HEK293 (cell line): ENCODE measurements at regions not wholly inside any gene's neighbourhood (a gene's known extent, or its start where the extent isn't known, plus 50 kb on each side); places are given as distances from the start of the nearest gene placed in this dataset.

Experiments used
- CTCF ChIA-PET: fragments of 350-600 bp; formaldehyde crosslinking; extraction: SDS; loops from one replicate; lab custom pipeline; 2021; ENCODE audit warnings: antibody characterized with exemption; lab: Yijun Ruan, JAX
- POLR2A ChIA-PET: fragments of 300-600 bp; formaldehyde crosslinking; extraction: SDS; loops from one replicate; lab custom pipeline; 2020; ENCODE audit warnings: antibody characterized with exemption, inconsistent platforms; lab: Yijun Ruan, JAX
- H3K27ac ChIP-seq: fragments of 200-500 bp; sonication (Bioruptor generic); 2 replicates; pipeline ENCODE4 v1.5.1; 2014; ENCODE audit warnings: low read depth, low read length, control low read depth, inconsistent platforms; ENCODE audit errors: extremely low read depth
- H3K36me3 ChIP-seq, 2 experiments: fragments of 200-500 bp in 1 of 2; sonication (Bioruptor generic) in 1 of 2; 1 replicate in 1 of 2; 2 replicates in 1 of 2; pipeline ENCODE4 v1.5.1; 2014 to 2017; ENCODE audit warnings: inconsistent platforms in 2 of 2, low read length in 2 of 2; ENCODE audit not compliant: control insufficient read depth in 2 of 2, insufficient read depth in 1 of 2
- H3K4me1 ChIP-seq: fragments of 200-500 bp; sonication (Bioruptor generic); 2 replicates; pipeline ENCODE4 v1.5.1; 2014; ENCODE audit warnings: mild to moderate bottlenecking, low read length, inconsistent platforms; ENCODE audit not compliant: control insufficient read depth, insufficient read depth
- H3K4me3 ChIP-seq: 2 replicates; pipeline ENCODE4 v1.5.1; 2011; ENCODE audit warnings: low read depth, mild to moderate bottlenecking, control low read depth, low read length, moderate library complexity
- H3K9me3 ChIP-seq: fragments of 200-500 bp; sonication (Bioruptor generic); 2 replicates; pipeline ENCODE4 v1.5.1; 2014; ENCODE audit warnings: low read depth, low read length, inconsistent platforms; ENCODE audit not compliant: control insufficient read depth, insufficient read depth
- EGR2 ChIP-seq: fragments of 450-650 bp; formaldehyde crosslinking; IDR thresholded peaks from 2 replicates; pipeline ENCODE4 v1.5.1; 2016; ENCODE audit warnings: low read depth, missing biosample characterization, missing genetic modification characterization
- GFI1B ChIP-seq: fragments of 450-650 bp; formaldehyde crosslinking; IDR thresholded peaks from 2 replicates; pipeline ENCODE4 v1.5.1; 2016; ENCODE audit warnings: missing biosample characterization, missing genetic modification characterization
- GLIS1 ChIP-seq: fragments of 450-650 bp; formaldehyde crosslinking; IDR thresholded peaks from 2 replicates; pipeline ENCODE4 v1.5.1; 2016; ENCODE audit warnings: missing biosample characterization, missing genetic modification characterization
- GLIS2 ChIP-seq: fragments of 450-650 bp; formaldehyde crosslinking; IDR thresholded peaks from 2 replicates; pipeline ENCODE4 v1.5.1; 2016; ENCODE audit warnings: missing biosample characterization, missing genetic modification characterization
- KLF17 ChIP-seq: fragments of 450-650 bp; formaldehyde crosslinking; IDR thresholded peaks from 2 replicates; pipeline ENCODE4 v1.5.1; 2016; ENCODE audit warnings: missing biosample characterization, missing genetic modification characterization
- RBAK ChIP-seq: fragments of 450-650 bp; formaldehyde crosslinking; IDR thresholded peaks from 2 replicates; pipeline ENCODE4 v1.5.1; 2016; ENCODE audit warnings: missing biosample characterization, missing genetic modification characterization
- SP2 ChIP-seq: fragments of 450-650 bp; formaldehyde crosslinking; IDR thresholded peaks from 2 replicates; pipeline ENCODE4 v1.5.1; 2016; ENCODE audit warnings: missing biosample characterization, missing genetic modification characterization
- SP3 ChIP-seq: fragments of 450-650 bp; formaldehyde crosslinking; IDR thresholded peaks from 2 replicates; pipeline ENCODE4 v1.5.1; 2016; ENCODE audit warnings: missing biosample characterization, missing genetic modification characterization
- SP7 ChIP-seq: fragments of 450-650 bp; formaldehyde crosslinking; IDR thresholded peaks from 2 replicates; pipeline ENCODE4 v1.5.1; 2016; ENCODE audit warnings: missing biosample characterization, missing genetic modification characterization
- ZIC2 ChIP-seq: fragments of 450-650 bp; formaldehyde crosslinking; IDR thresholded peaks from 2 replicates; pipeline ENCODE4 v1.5.1; 2016; ENCODE audit warnings: missing biosample characterization, missing genetic modification characterization
- ZNF10 ChIP-seq: fragments of 450-650 bp; formaldehyde crosslinking; IDR thresholded peaks from 2 replicates; pipeline ENCODE4 v1.5.1; 2017; ENCODE audit warnings: missing biosample characterization, missing genetic modification characterization
- ZNF114 ChIP-seq: fragments of 450-650 bp; formaldehyde crosslinking; IDR thresholded peaks from 2 replicates; pipeline ENCODE4 v1.5.0; 2017; ENCODE audit warnings: missing biosample characterization, missing genetic modification characterization
- ZNF157 ChIP-seq: fragments of 450-650 bp; formaldehyde crosslinking; IDR thresholded peaks from 2 replicates; pipeline ENCODE4 v1.5.1; 2016; ENCODE audit warnings: missing biosample characterization, missing genetic modification characterization
- ZNF175 ChIP-seq: fragments of 450-650 bp; formaldehyde crosslinking; IDR thresholded peaks from 2 replicates; pipeline ENCODE4 v1.5.1; 2016; ENCODE audit warnings: missing biosample characterization, missing genetic modification characterization
- ZNF266 ChIP-seq: fragments of 450-650 bp; formaldehyde crosslinking; IDR thresholded peaks from 2 replicates; pipeline ENCODE4 v1.5.1; 2016; ENCODE audit warnings: missing biosample characterization, missing genetic modification characterization, low read depth
- ZNF302 ChIP-seq: fragments of 450-650 bp; formaldehyde crosslinking; IDR thresholded peaks from 2 replicates; pipeline ENCODE4 v1.5.1; 2016; ENCODE audit warnings: missing biosample characterization, missing genetic modification characterization, low read depth
- ZNF391 ChIP-seq: fragments of 450-650 bp; formaldehyde crosslinking; IDR thresholded peaks from 2 replicates; pipeline ENCODE4 v1.5.1; 2016; ENCODE audit warnings: low read depth, missing biosample characterization, missing genetic modification characterization, borderline replicate concordance
- ZNF398 ChIP-seq: fragments of 450-650 bp; formaldehyde crosslinking; IDR thresholded peaks from 2 replicates; pipeline ENCODE4 v1.5.1; 2017; ENCODE audit warnings: missing biosample characterization, missing genetic modification characterization
- ZNF513 ChIP-seq: fragments of 450-650 bp; IDR thresholded peaks from 2 replicates; pipeline ENCODE4 v1.5.1; 2018; ENCODE audit warnings: missing biosample characterization, missing genetic modification characterization
- ZNF558 ChIP-seq: fragments of 450-650 bp; formaldehyde crosslinking; IDR thresholded peaks from 2 replicates; pipeline ENCODE4 v1.5.1; 2016; ENCODE audit warnings: missing biosample characterization, missing genetic modification characterization
- ZNF768 ChIP-seq: fragments of 450-650 bp; formaldehyde crosslinking; IDR thresholded peaks from 2 replicates; pipeline ENCODE4 v1.5.1; 2018; ENCODE audit warnings: missing biosample characterization, mild to moderate bottlenecking, missing genetic modification characterization
- ZNF776 ChIP-seq: fragments of 450-650 bp; formaldehyde crosslinking; IDR thresholded peaks from 2 replicates; pipeline ENCODE4 v1.5.0; 2017; ENCODE audit warnings: missing biosample characterization, missing genetic modification characterization, borderline replicate concordance
- ZSCAN16 ChIP-seq: fragments of 450-650 bp; formaldehyde crosslinking; IDR thresholded peaks from 2 replicates; pipeline ENCODE4 v1.5.1; 2016; ENCODE audit warnings: missing biosample characterization, missing genetic modification characterization
- ZSCAN23 ChIP-seq: fragments of 450-650 bp; formaldehyde crosslinking; IDR thresholded peaks from 2 replicates; pipeline ENCODE4 v1.5.1; 2016; ENCODE audit warnings: missing biosample characterization, missing genetic modification characterization

- Histone ChIP-seq H3K27ac (no peak overlapping the region), H3K36me3 (no peaks in the 10 kb centered on the region), H3K4me1 (no peaks in the 10 kb centered on the region), H3K4me3 (no peak overlapping the region), H3K9me3 (no peaks in the 10 kb centered on the region)
- POLR2A ChIA-PET, result no interaction called here
- TF ChIP-seq GLIS1 (tag by site-specific recombination), result no peak
- no peak for TF ChIP-seq ZNF768
- no peak for TF ChIP-seq ZNF398
- no peak for TF ChIP-seq ZNF302 (tag by site-specific recombination)
- no peak for TF ChIP-seq ZNF157 (tag by site-specific recombination)
- TF ChIP-seq SP7, result no peak
- TF ChIP-seq ZSCAN23 (tag by site-specific recombination), result no peak
- no peak for TF ChIP-seq GFI1B
- TF ChIP-seq ZNF391 (tag by site-specific recombination), result no peak
- TF ChIP-seq RBAK (tag by site-specific recombination), result no peak
- no peak for TF ChIP-seq ZIC2
- TF ChIP-seq ZNF513 (tag by site-specific recombination), result no peak
- TF ChIP-seq ZNF10 (tag by site-specific recombination), result no peak
- TF ChIP-seq ZNF558 (tag by site-specific recombination), result no peak
- no peak for TF ChIP-seq SP2 (tag by site-specific recombination)
- TF ChIP-seq ZNF114, result no peak
- CTCF ChIA-PET, result no interaction called here
Observed at GRCh38 chr7:26609082-26609481, 255.3 kb downstream of the SKAP2 start.

GRCh38 chr7:26609532-26609931, 254.9 kb downstream of the SKAP2 start:
- ChIA-PET CTCF (no interaction called here), POLR2A (no interaction called here)
- Histone ChIP-seq H3K36me3 (no peaks in the 10 kb centered on the region), H3K27ac (no peak overlapping the region), H3K9me3 (no peaks in the 10 kb centered on the region), H3K4me3 (no peak overlapping the region), H3K4me1 (no peaks in the 10 kb centered on the region)
- TF ChIP-seq ZNF175 (tag by site-specific recombination) (no peak), EGR2 (tag by site-specific recombination) (no peak), SP3 (tag by site-specific recombination) (no peak), KLF17 (tag by site-specific recombination) (no peak), ZNF776 (tag by site-specific recombination) (no peak), ZSCAN16 (tag by site-specific recombination) (no peak), ZNF266 (tag by site-specific recombination) (no peak), GLIS2 (tag by site-specific recombination) (no peak)
